WTC11 (cell line): ENCODE measurements at regions not wholly inside any gene's neighbourhood (a gene's known extent, or its start where the extent isn't known, plus 50 kb on each side); places are given as distances from the start of the nearest gene placed in this dataset.

Experiments used
- ATAC-seq: fragments of 200-7000 bp; cut with Tn5 transposase; 2 replicates; pipeline ENCODE4 v1.10.0; 2021; ENCODE audit warnings: mild to moderate bottlenecking, moderate library complexity
- CTCF ChIA-PET: fragments of 300-600 bp; sonication (Branson Sonifier 250); formaldehyde crosslinking; loops from one replicate; lab custom pipeline; 2021; ENCODE audit warnings: antibody characterized with exemption; lab: Charles Lee
- POLR2A ChIA-PET: fragments of 350-600 bp; sonication (Branson Sonifier 250); formaldehyde crosslinking; loops from one replicate; lab custom pipeline; 2021; ENCODE audit warnings: antibody characterized with exemption; lab: Charles Lee
- DNase-seq: peaks from one replicate; pipeline ENCODE4 v3.0.0; 2021; ENCODE audit warnings: low spot score
- H3K27ac Mint-ChIP-seq: 2 replicates; pipeline ENCODE4 v1.8.0; 2021; ENCODE audit warnings: mixed read lengths
- H3K27me3 Mint-ChIP-seq: 2 replicates; pipeline ENCODE4 v1.8.0; 2021; ENCODE audit warnings: low read depth, mild to moderate bottlenecking, moderate library complexity, mixed read lengths
- H3K36me3 Mint-ChIP-seq: 2 replicates; pipeline ENCODE4 v1.8.0; 2021; ENCODE audit warnings: mixed read lengths
- H3K4me1 Mint-ChIP-seq: 2 replicates; pipeline ENCODE4 v1.8.0; 2022; ENCODE audit warnings: mixed read lengths
- H3K4me3 Mint-ChIP-seq: 2 replicates; pipeline ENCODE4 v1.8.0; 2021; ENCODE audit warnings: mild to moderate bottlenecking, moderate library complexity, mixed read lengths
- H3K9me3 Mint-ChIP-seq: 2 replicates; pipeline ENCODE4 v1.8.0; 2021; ENCODE audit warnings: mixed read lengths
- ATF1 ChIP-seq: sonication (generic); formaldehyde crosslinking; IDR thresholded peaks from 2 replicates; pipeline ENCODE4 v1.8.1; 2023; ENCODE audit warnings: mild to moderate bottlenecking, moderate library complexity, missing genetic modification reagents
- ATF6 ChIP-seq: sonication (generic); formaldehyde crosslinking; IDR thresholded peaks from 2 replicates; pipeline ENCODE4 v1.8.1; 2023; ENCODE audit warnings: mild to moderate bottlenecking, missing genetic modification reagents
- CDX4 ChIP-seq: fragments of 250-450 bp; sonication (Bioruptor Pico); IDR thresholded peaks from 2 replicates; pipeline ENCODE4 v1.9.0; 2021; ENCODE audit warnings: moderate library complexity, mild to moderate bottlenecking, inconsistent platforms, borderline replicate concordance
- ELF4 ChIP-seq: sonication (generic); formaldehyde crosslinking; IDR thresholded peaks from 2 replicates; pipeline ENCODE4 v1.8.1; 2022; ENCODE audit warnings: low read depth, mild to moderate bottlenecking, moderate library complexity, missing genetic modification reagents
- GABPB1 ChIP-seq: sonication (generic); formaldehyde crosslinking; IDR thresholded peaks from 2 replicates; pipeline ENCODE4 v1.8.1; 2023; ENCODE audit warnings: mild to moderate bottlenecking, missing genetic modification reagents
- GRHL2 ChIP-seq: fragments of 250-450 bp; sonication (Bioruptor Pico); IDR thresholded peaks from 2 replicates; pipeline ENCODE4 v1.8.0; 2022; ENCODE audit warnings: mild to moderate bottlenecking, moderate library complexity; ENCODE audit not compliant: insufficient replicate concordance, severe bottlenecking
- GTF2I ChIP-seq: fragments of 250-450 bp; sonication (Bioruptor Pico); conservative IDR thresholded peaks from 2 replicates; pipeline ENCODE4 v1.4.0; 2021; ENCODE audit warnings: mild to moderate bottlenecking
- MAX ChIP-seq: sonication (generic); formaldehyde crosslinking; IDR thresholded peaks from 2 replicates; pipeline ENCODE4 v1.8.0; 2022; ENCODE audit warnings: mild to moderate bottlenecking, missing genetic modification reagents
- MXD4 ChIP-seq: fragments of 250-450 bp; sonication (Bioruptor Pico); IDR thresholded peaks from 2 replicates; pipeline ENCODE4 v1.8.0; 2021; ENCODE audit warnings: mild to moderate bottlenecking, moderate library complexity, borderline replicate concordance
- NFATC4 ChIP-seq: fragments of 250-450 bp; sonication (Bioruptor Pico); IDR thresholded peaks from 2 replicates; pipeline ENCODE4 v1.9.0; 2021; ENCODE audit warnings: mild to moderate bottlenecking
- NR1H2 ChIP-seq: sonication (generic); formaldehyde crosslinking; IDR thresholded peaks from 2 replicates; pipeline ENCODE4 v1.9.0; 2021; ENCODE audit warnings: mild to moderate bottlenecking, moderate library complexity, missing genetic modification reagents
- PREB ChIP-seq: sonication (generic); formaldehyde crosslinking; IDR thresholded peaks from 2 replicates; pipeline ENCODE4 v1.8.1; 2022; ENCODE audit warnings: mild to moderate bottlenecking, missing genetic modification reagents, moderate library complexity, borderline replicate concordance
- STAT6 ChIP-seq: sonication (generic); formaldehyde crosslinking; conservative IDR thresholded peaks from 2 replicates; pipeline ENCODE4 v1.8.1; 2023; ENCODE audit warnings: mild to moderate bottlenecking, low read depth, missing genetic modification reagents, moderate library complexity
- ZNF219 ChIP-seq: sonication (generic); formaldehyde crosslinking; IDR thresholded peaks from 2 replicates; pipeline ENCODE4 v1.8.0; 2023; ENCODE audit warnings: missing genetic modification reagents, mild to moderate bottlenecking, borderline replicate concordance
- ZNF396 ChIP-seq: fragments of 250-450 bp; sonication (Bioruptor Pico); IDR thresholded peaks from 2 replicates; pipeline ENCODE4 v1.8.0; 2021; ENCODE audit warnings: mild to moderate bottlenecking, moderate library complexity, borderline replicate concordance
- TF ChIP-seq, protein P1 (sequence below): sonication (generic); formaldehyde crosslinking; IDR thresholded peaks from 2 replicates; pipeline ENCODE4 v1.8.0; 2023; ENCODE audit warnings: missing genetic modification reagents
- TF ChIP-seq, protein P2 (sequence below): sonication (generic); formaldehyde crosslinking; IDR thresholded peaks from 2 replicates; pipeline ENCODE4 v1.8.0; 2022; ENCODE audit warnings: mild to moderate bottlenecking, missing genetic modification reagents
- TF ChIP-seq, protein P3 (sequence below): sonication (generic); formaldehyde crosslinking; IDR thresholded peaks from 2 replicates; pipeline ENCODE4 v1.8.1; 2023; ENCODE audit warnings: mild to moderate bottlenecking, missing genetic modification reagents, borderline replicate concordance
- TF ChIP-seq, protein P4 (sequence below): sonication (generic); formaldehyde crosslinking; IDR thresholded peaks from 2 replicates; pipeline ENCODE4 v1.8.0; 2022; ENCODE audit warnings: mild to moderate bottlenecking, missing genetic modification reagents

DNA sequence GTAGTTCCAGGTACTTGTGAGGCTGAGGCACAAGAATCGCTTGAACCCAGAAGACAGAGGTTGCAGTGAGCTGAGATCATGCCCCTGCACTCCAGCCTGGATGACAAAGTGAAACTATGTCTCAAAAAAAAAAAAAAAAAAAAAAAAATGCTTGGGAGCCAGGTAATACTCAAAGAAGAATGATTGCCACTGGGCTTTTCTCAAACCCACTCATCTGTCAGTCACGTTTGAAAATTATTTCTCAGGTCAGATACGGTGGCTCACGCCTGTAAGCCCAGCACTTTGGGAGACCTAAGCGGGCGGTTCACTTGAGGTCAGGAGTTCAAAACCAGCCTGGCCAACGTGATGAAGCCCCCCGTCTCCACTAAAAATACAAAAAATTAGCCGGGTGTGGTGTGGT is 155.7 kb downstream of the RELL1 start (continued):
- no peak for TF ChIP-seq ATF6 (CRISPR knock-in tag)
- TF ChIP-seq, protein P1, sequence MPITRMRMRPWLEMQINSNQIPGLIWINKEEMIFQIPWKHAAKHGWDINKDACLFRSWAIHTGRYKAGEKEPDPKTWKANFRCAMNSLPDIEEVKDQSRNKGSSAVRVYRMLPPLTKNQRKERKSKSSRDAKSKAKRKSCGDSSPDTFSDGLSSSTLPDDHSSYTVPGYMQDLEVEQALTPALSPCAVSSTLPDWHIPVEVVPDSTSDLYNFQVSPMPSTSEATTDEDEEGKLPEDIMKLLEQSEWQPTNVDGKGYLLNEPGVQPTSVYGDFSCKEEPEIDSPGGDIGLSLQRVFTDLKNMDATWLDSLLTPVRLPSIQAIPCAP (CRISPR knock-in tag): no peak
- TF ChIP-seq NFATC4 (CRISPR knock-in tag): no peak
- no peak for TF ChIP-seq CDX4 (CRISPR knock-in tag)
- no peak for TF ChIP-seq NR1H2 (CRISPR knock-in tag)
- TF ChIP-seq PREB (CRISPR knock-in tag): no peak
- no peak for TF ChIP-seq ZNF396 (CRISPR knock-in tag)
- no peak for TF ChIP-seq MAX (CRISPR knock-in tag)

DNA sequence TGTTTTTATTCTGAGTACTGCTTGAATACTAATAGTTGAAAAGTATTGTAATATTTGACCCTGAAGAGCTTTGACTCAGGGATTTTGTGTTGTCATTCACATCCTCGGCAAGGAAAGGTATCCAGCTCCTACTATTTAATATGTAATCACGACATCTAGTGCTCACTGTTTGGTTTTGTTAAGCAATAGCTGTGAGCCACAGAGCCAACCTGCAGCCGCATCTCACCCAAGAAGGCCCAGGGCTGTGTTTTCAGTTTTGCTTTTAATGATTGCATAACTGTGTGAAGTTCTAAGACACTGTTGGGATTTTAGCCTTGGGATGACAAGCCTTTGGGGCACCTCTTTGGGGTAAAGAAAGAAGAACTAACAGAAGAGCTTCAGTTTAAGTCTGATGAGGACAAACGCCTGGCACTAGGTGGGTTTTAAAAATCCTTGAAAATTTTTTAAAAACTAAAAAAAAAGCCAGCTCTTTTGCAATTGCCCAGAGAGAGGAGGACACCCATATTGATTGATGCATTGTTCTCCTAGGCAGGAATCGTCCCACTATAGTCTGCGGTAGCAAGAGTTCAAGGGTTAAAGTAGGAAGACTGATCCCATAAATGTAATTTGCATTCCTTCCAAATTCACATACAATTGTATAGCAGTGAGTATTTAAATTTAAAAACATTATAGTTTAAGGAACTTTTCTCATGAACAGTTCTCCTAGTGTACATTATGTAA is 157.8 kb downstream of the RELL1 start:
- DNase-seq: no peak
- CTCF ChIA-PET: interaction anchor here (1.3 kb wide), 1 partner anchor 39 kb away, joined by 3 read pairs; no protein-coding TSS in a partner anchor
- Mint-ChIP-seq H3K4me1 (no peaks in the 10 kb centered on the region), H3K27me3 (no peaks in the 10 kb centered on the region), H3K36me3 (no peaks in the 10 kb centered on the region), H3K9me3 (no peaks in the 10 kb centered on the region; the same call in 1 of the 2 replicates), H3K27ac (no peak overlapping the region), H3K4me3 (no peak overlapping the region)
- POLR2A ChIA-PET: no interaction called here
- no peak for ATAC-seq
- TF ChIP-seq MXD4 (CRISPR knock-in tag) (no peak), CDX4 (CRISPR knock-in tag) (no peak), ELF4 (CRISPR knock-in tag) (no peak), ATF1 (CRISPR knock-in tag) (no peak), ZNF219 (CRISPR knock-in tag) (no peak), GTF2I (CRISPR knock-in tag) (no peak), STAT6 (CRISPR knock-in tag) (no peak), GABPB1 (CRISPR knock-in tag) (no peak), GRHL2 (CRISPR knock-in tag) (no peak)
- TF ChIP-seq, protein P2, sequence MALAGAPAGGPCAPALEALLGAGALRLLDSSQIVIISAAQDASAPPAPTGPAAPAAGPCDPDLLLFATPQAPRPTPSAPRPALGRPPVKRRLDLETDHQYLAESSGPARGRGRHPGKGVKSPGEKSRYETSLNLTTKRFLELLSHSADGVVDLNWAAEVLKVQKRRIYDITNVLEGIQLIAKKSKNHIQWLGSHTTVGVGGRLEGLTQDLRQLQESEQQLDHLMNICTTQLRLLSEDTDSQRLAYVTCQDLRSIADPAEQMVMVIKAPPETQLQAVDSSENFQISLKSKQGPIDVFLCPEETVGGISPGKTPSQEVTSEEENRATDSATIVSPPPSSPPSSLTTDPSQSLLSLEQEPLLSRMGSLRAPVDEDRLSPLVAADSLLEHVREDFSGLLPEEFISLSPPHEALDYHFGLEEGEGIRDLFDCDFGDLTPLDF (CRISPR knock-in tag): no peak
- TF ChIP-seq, protein P3, sequence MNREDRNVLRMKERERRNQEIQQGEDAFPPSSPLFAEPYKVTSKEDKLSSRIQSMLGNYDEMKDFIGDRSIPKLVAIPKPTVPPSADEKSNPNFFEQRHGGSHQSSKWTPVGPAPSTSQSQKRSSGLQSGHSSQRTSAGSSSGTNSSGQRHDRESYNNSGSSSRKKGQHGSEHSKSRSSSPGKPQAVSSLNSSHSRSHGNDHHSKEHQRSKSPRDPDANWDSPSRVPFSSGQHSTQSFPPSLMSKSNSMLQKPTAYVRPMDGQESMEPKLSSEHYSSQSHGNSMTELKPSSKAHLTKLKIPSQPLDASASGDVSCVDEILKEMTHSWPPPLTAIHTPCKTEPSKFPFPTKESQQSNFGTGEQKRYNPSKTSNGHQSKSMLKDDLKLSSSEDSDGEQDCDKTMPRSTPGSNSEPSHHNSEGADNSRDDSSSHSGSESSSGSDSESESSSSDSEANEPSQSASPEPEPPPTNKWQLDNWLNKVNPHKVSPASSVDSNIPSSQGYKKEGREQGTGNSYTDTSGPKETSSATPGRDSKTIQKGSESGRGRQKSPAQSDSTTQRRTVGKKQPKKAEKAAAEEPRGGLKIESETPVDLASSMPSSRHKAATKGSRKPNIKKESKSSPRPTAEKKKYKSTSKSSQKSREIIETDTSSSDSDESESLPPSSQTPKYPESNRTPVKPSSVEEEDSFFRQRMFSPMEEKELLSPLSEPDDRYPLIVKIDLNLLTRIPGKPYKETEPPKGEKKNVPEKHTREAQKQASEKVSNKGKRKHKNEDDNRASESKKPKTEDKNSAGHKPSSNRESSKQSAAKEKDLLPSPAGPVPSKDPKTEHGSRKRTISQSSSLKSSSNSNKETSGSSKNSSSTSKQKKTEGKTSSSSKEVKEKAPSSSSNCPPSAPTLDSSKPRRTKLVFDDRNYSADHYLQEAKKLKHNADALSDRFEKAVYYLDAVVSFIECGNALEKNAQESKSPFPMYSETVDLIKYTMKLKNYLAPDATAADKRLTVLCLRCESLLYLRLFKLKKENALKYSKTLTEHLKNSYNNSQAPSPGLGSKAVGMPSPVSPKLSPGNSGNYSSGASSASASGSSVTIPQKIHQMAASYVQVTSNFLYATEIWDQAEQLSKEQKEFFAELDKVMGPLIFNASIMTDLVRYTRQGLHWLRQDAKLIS (CRISPR knock-in tag): no peak
- TF ChIP-seq, protein P4, sequence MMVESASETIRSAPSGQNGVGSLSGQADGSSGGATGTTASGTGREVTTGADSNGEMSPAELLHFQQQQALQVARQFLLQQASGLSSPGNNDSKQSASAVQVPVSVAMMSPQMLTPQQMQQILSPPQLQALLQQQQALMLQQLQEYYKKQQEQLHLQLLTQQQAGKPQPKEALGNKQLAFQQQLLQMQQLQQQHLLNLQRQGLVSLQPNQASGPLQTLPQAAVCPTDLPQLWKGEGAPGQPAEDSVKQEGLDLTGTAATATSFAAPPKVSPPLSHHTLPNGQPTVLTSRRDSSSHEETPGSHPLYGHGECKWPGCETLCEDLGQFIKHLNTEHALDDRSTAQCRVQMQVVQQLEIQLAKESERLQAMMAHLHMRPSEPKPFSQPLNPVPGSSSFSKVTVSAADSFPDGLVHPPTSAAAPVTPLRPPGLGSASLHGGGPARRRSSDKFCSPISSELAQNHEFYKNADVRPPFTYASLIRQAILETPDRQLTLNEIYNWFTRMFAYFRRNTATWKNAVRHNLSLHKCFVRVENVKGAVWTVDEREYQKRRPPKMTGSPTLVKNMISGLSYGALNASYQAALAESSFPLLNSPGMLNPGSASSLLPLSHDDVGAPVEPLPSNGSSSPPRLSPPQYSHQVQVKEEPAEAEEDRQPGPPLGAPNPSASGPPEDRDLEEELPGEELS (CRISPR knock-in tag): no peak
